KG1 (cell line): ENCODE measurements at regions not wholly inside any gene's neighbourhood (a gene's known extent, or its start where the extent isn't known, plus 50 kb on each side); places are given as distances from the start of the nearest gene placed in this dataset.

Experiments used
- DNase-seq: peaks from one replicate; lab custom pipeline; 2025; lab: John Stamatoyannopoulos, UW

DNA sequence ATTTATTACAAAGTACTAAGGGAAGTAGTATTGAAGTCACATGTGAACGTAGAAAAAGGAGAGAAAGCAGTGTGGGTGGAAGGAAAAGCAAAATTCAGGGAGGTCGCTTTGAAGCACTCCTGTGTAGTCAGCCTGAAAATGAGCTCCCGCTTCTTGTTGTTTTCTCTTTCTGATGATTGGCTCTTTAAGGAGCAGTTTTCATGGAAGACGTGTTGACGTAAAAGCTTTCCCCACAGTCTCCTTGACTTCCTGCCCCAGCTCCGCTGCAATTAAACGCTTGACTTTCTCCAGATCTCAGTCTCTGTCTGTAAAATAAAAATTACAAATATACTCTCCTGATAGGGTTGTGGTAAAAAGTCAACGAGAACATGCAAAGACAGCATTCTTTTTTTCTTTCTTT is 661.5 kb upstream of the ZP4 start:
- no peak for DNase-seq

DNA sequence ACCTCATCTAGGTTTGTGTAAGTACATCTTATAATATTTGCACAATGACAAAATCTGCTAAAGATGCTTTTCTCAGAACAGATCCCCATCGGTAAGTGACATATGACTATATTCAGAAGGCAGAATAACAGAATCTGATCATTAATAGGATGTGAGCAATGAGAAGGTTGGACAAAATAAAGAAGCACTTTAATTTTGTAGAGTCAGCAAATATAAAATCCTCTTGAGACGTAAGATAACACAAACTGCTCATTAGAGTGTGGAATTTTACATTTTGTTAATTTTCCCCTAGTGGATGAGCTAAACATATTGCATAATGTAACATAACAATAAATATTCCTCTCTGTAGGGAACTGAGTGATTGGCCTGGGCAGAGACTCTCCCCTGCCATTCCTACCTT is 658.4 kb upstream of the ZP4 start:
- DNase-seq, result no peak

DNA sequence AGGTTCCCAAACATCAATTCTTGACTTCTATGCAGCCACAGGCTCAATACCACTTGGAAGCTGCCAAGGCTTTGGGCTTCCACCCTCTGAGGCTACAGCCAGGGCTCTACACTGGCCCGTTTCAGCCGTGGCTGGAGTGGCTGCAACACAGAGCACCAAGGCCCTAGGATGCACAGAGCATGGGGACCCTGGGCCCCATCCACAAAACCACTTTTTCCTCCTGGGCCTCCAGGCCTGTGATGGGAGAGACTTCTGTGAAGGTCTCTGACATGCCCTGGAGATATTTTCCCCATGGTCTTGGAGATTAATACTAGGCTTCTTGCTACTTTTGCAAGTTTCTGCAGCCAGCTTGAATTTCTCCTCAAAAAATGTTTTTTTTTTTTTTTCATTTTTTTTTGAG is 655.4 kb upstream of the ZP4 start:
- DNase-seq, result no peak

DNA sequence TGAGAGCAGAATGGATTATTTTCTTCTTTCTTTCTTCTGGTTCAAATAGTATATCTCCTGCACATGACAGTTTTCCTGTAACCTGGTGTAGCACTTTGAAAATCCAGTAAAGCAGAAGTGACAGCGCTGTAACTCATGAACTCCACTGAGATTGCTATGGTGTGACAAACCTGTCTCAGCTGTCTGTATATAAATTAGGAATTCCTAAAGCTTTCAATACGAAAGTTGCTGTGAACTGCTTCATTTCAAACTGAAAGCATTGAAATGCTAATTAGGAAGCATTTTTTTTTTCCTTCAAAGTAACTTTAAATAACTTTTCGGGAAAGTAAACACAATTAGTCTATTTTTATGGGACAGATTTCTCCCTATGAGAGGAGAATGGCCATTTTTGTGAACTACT is 646.9 kb upstream of the ZP4 start:
- DNase-seq, result no peak

DNA sequence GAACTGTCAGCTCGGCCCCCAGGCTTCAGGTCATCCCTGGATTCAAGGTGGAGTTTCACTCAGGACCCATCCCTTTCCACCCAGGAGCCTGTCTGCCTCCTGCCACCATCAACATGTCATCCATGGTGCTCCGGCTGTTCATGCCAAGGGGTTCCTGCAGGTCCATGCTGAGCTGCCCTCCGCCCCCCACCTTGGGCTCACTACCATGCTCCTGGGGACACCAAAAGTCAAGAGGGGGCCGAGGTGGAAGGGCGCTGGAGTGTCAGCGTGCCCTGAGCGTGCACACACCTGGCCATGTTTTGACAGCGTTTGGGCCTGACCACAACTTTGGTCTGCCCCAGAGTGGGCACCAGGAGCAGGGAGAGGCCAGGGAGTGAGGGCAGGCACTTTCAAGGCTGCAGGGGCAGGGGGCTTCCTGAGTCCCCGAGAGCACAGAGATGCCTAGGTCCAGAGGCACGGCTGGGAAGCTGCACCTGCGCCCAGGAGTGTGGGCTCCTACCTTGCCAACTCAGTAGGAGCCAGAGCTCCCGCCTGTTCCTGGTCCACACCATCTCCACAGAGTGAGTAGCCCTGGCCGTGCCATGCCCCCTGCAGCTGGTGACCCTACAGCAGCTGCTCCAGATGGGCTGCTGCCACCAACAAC is 639.6 kb upstream of the ZP4 start:
- DNase-seq, result no peak

DNA sequence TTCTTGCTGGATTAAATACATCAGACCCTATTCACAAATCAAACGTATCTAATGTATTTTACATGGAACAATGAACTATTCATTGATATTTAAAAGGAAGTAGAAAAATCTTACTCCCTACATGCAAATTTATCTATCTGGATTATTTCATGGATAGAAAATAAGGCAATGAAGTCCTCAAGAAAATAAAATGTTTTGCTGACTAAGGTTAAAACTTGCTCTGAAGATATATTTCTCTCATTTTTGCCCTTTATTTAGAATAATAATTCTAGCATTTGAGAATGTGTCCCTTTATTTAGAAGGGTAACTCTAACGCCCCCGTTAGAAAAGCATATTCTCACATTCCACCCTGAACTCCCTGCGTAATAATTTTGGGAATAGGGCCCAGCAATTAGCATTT is 627.0 kb upstream of the ZP4 start:
- DNase-seq, result no peak

DNA sequence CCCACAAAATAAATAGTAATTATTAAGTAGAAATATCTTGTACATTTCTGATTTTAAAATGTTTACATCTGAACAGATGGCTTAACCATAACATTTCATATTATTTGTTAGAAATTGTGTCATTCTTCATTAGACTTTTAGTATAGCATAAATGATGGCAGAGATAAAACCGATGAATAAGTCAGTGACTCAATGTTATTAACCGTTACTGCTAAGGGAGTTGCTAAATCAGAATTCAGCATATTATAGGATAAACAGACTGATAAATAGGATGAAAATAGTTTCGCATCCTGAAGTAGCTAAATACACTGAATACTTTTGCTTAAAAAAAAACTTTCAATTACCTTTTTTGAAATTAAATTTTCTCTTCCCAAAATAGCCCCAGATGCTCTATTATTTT is 610.6 kb upstream of the ZP4 start:
- DNase-seq, result no peak

DNA sequence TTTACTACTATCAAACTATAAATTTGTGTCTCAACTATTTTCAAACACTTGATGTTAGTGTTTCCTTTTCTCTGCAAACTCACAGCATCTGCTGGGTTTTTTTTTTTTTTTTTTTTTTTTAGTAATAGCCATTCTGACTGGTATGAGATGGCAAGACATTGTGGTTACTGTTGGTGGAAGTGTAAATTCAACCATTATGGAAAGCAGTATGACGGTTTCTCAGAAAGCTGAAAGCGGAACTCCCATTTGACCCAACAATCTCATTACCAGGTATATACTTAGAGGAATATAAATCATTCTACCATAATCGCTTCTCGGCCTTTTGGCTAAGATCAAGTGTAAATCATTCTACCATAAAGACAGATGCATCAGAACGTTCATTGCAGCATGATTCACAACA is 608.3 kb upstream of the ZP4 start:
- DNase-seq, result no peak

DNA sequence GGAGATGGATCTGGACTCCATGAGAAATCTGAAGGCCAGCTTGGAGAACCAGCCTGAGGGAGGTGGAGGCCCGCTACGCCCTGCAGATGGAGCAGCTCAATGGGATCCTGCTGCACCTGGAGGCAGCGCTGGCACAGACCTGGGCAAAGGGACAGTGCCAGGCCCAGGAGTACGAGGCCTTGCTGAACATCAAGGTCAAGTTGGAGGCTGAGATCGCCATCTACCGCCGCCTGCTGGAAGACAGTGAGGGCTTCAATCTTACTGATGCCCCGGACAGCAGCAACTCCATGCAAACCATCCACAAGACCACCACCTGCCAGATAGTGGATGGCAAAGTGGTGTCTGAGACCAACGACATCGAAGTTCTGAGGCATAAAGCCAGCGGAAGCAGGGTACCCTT is 601.5 kb upstream of the ZP4 start:
- DNase-seq, result no peak

DNA sequence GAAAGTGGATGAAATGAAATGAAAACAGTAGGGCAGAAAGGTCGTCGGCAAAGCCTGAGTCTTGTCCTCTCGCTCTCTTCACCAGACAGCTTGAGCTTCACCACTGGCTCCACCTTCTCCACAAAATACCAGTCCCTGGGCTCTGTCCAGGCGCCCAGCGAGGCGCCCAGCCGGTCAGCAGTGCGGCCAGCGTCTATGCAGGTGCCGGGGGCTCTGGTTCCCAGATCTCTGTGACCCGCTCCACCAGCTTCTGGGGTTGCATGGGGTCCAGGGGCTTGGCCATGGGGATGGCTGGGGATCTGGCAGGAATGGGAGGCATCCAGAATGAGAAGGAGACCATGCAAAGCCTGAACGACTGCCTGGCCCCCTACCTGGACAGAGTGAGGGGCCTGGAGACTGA is 600.5 kb upstream of the ZP4 start:
- DNase-seq, result no peak

DNA sequence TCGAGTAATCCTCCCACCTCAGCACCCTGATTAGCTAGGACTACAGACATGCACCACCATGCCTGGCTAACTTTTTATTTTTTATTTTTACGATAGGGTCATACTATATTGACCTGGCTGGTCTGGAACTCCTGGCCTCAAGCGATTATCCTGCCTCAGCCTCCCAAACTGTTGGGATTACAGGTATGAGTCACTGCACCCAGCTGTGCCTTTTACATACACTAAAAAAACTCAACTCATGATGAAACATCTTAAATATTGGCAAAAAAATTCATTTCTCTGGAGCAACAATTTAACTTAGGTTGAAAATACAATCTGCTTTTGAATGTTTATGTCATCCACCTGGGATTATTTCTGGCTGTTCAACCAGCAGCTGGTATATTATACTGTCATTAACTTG is 598.3 kb upstream of the ZP4 start:
- DNase-seq, result no peak

DNA sequence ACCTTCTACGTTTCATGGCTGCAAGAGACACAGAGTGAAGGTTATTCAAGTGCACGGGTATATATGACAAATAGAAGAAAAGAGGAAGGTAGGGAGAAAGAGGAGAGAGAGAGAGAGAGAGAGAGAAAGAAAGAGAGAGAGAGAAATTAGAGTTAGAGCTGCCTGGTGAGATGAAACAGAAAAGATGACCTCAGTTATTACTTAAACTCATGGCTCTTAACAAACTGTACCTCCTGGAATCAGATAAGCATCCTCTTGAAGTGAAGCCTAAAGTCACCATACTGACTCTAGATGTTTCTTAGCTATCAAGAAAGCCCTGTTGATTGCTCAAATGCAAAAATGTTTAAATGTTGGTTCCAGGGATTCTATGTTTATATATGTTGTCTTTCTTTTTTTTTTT is 597.7 kb upstream of the ZP4 start:
- DNase-seq, result no peak

DNA sequence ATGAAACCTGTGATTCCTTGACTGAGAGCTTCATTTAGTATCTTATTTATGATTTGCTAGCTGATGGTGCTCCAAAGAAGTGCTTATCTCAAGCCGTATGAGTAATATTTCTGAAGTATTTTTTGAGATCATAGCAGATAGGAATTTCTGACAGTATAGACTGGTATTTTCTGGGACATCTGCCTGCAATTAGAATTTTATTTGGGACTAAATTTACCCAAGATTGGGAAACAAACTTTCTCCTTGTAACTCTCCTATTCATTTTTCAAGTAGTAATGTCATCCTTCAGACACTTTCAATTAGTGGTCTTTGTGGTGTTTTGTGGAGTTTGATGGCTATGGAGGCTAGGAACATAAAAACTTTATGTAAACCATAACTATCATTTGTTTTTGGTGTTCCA is 597.2 kb upstream of the ZP4 start:
- DNase-seq, result no peak

DNA sequence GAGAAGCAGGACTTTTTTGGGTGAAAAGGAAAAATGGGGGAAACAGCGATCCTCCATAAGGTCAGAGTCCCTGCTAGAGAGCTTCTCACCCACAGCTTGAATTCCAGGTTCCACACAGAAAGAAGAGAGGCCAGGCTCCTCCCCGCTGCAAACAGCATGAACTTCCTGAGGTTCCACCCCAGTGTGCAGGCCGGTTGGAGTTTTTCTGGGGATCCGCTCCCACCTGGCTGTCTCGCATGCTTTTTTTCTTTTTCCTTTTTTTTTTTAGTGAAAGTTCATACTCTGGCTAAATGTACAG is 595.1 kb upstream of the ZP4 start:
- DNase-seq, result no peak

DNA sequence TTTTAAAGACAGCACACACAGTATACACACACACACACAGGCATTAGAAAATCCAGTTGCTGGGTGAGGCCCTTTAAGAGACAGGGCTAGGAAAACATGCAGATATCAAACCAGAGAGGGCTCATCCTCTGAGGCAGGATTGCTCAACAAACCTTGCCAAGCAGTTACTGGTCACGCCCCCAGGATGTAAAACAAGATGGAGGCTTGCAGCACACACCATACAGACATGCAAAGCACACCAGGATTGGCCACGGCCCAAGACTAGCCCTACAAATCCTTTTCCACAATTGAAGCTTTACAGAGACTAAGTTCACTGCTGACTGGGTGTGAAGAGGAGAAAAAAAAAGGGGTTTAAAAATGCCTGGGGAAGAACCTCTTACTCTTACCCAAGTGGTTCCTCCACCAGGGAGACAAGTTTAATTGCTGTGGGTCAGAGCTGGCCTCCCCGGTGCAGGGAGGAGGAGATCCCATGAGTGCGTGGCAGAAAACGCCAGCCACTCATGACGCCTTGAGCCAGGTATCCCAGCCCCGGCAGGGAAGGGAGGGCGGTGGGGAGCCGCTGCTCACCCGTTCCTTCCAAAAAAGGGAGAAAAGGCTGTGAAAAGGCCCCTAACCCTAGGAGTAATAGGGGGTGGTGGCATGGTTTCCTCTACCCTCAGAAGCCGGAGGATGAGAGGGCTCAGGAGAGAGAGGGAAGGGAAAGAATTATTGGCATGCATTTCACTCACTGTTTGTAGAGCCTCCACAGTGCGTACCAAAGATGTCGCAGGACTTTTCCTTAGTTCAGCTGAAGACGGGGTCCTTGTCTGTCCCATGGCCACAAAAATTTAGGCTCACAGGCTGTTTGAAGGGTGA is 594.6 kb upstream of the ZP4 start:
- no peak for DNase-seq

DNA sequence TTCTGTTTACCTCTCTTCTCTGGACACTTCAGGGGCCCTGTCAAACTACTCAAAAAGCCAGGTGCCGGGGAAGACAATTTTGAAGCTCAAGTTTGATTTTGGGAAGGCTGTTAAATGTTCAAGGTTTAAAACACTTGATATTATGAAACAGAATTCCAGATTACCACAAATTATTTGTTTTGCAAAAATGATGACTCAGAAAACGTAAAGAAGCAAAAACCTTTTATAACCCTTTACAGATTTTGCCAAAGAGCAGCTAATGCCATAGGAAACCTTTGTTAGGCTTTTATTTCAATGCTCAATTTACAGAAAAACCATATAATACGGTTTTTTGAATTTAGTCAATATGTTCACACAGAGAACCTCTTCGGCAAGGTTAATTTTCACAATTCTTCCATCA is 593.4 kb upstream of the ZP4 start:
- no peak for DNase-seq

DNA sequence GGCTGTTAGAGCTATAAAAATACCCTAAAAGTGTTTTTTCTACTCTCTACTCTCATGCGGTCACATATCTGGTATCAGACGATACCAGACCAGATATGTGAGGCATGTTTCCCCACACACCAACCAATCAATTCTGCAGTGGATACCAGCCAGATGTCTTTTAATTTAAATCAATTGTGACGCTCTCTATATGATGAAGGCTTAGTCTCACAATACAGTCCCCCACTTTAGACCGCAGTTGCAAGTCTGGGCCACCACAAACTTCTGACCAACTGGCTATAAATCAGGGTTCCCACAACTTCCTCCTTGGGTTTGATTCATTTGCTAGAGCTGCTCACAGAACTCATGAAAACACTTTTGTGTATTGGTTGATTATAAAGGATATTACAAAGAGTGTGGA is 586.1 kb upstream of the ZP4 start:
- DNase-seq, result peak; percentile 14

DNA sequence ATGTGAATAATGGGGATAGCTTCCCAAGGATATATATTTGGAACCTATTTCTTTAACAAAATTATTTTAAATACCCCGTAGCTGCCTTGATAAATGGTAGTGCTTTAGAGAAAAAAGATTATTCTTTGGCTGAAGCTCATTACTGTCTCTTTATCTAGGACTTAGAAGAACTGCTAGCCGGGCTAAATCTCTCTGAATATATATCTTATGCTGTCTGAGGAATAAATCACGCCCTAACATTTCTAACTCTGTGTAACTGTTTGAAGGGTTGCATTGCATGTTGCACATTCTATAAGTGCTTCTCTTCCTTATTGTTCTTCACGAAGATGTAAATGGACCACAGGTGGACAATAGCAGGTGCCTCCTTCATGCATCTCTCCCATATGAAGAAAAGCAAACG is 585.0 kb upstream of the ZP4 start:
- DNase-seq, result no peak

DNA sequence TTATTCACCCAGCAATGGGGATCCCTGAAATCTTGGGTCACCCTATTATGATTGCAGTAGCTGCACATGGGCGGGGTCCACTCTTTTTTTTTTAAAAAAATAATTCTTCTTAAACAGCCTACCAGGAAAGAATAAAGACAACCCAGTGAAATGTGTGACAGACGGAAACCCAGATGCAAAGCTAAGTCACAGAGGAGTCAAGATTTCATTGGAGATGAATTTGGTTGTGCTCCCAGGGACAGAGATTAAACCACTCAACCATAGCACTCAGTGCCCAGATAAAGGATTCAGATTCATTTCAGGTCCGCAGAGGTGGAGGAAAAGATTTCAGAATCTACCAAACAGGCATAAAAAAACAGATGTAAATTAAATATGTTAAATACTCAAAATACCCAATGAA is 583.5 kb upstream of the ZP4 start:
- DNase-seq, result no peak

DNA sequence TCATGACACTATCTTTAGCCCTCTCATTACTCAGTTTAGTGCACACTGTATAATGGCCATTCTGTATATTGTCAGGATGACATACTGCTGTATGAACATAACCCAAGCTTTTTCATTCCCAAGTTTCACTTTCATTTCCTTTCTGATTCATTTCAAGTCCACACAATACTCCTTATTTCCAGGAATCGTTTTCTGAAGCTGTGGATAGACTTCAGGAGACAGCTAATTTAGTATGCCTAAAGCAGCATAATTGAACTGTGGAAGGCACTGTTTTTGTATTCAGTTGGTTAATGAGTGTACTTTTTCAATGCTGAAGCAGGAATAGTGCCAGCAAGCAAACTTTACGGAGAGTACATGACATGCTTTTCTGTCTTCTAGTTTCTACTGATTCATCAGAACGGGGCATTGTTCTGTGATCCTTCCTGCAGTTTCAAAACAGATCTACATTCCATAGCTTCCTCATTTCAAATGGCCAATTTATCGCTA is 578.5 kb upstream of the ZP4 start:
- DNase-seq, result no peak

DNA sequence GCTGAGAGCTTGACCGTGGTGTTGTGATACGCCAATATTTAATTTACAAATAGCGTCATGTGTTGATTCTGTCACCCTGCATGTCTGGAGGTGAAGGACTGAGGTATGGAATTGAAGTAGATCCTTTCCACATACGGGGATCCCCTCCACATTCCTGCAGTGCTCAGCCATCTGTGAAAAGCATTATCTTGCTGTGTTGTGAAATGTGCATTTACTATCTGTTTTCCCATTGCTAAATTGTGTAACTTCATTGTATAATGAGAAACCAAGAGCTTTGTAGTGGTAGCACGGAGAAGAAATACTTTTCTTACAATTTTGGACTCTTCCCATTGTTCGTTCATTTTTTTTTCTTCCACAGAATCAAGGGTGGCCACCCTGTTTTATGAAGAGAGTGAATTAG is 577.3 kb upstream of the ZP4 start:
- DNase-seq, result no peak

DNA sequence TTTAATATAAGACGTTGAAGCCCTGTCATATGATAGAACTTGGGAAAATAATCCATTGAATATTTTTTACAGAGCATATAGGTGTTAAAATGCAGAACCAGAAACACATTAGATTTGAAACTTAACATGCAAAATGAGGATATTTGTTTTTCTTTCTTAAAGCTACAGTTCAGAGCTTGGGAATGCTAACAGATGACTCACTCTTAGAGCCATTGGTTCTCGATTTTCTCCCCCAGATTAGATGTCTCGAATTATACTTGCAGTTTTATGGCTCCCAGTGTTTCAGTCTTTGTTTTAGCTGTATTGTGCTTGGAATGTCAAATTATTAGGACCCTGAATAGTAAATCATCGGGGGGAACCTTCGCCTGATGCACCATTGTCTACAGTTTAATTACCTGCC is 575.7 kb upstream of the ZP4 start:
- no peak for DNase-seq

DNA sequence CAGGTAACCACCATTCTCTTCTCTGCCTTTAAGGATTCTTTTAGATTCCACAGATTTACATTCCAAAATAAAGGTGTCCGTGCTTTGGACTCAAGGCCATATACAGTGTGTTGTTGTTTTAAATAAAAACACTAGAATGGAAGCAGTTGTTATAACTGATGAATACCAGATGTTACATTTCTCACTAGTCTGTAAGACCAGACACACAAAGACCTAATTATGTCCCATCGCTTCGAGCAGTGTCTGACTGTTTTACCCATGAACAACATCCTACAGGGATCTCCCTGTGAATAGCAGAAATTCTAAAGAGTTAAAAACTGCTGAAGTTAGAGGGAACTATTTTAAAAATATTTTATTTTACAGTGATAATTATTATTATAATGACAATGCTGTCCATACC is 574.7 kb upstream of the ZP4 start:
- DNase-seq, result no peak

DNA sequence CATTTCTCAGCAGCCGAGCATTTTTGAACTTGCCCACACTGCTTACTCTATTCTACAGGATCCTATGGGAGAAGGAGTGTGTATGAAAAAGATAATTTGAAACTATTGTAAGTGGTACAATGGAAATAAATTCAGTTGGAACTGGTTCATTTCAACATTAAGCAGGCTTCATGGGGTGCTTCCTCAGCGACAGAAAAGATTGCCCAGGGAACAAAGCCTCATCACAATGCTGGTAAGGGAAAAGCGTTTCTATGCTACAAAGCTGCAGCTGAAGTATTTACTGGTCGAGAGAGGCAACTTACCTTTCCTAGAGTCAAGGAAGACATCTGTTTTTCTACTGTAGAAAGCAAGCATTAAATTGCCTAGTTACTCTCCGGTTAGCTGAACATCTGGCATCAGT is 568.2 kb upstream of the ZP4 start:
- no peak for DNase-seq
